ENCODE measurements at regions not wholly inside any gene's neighbourhood (a gene's known extent, or its start where the extent isn't known, plus 50 kb on each side); places are given as distances from the start of the nearest gene placed in this dataset.

- no peak for TF ChIP-seq POLR2A (IDR thresholded peaks at IDR 0.05; ENCODE audit: low read depth, low read length)
- no peak for TF ChIP-seq POLR2AphosphoS5 (IDR thresholded peaks at IDR 0.05; ENCODE audit: low read depth, low read length)
- no peak for TF ChIP-seq SPI1 (IDR thresholded peaks at IDR 0.05; ENCODE audit: low read depth, low read length)
Observed at GRCh38 chr13:105672881-105673280, 862.6 kb downstream of the EFNB2 start.

Measured in GM12891 (cell line).